A673 (cell line): ENCODE measurements at regions not wholly inside any gene's neighbourhood (a gene's known extent, or its start where the extent isn't known, plus 50 kb on each side); places are given as distances from the start of the nearest gene placed in this dataset.

Experiments used
- BruUV-seq: library from RNA; stranded (reverse); fragments of 400-500 nt; replicated peaks from 2 replicates; lab custom pipeline; 2021; lab: Mats Ljungman, UMichigan
- CTCF ChIA-PET: fragments of 300-600 bp; sonication (Branson Sonifier 250); formaldehyde crosslinking; loops from one replicate; lab custom pipeline; 2022; ENCODE audit warnings: antibody characterized with exemption; lab: Charles Lee
- POLR2A ChIA-PET: fragments of 300-600 bp; sonication (Branson Sonifier 250); formaldehyde crosslinking; loops from one replicate; lab custom pipeline; 2022; ENCODE audit warnings: antibody characterized with exemption; ENCODE audit not compliant: low non-redundant PET; lab: Charles Lee
- DNase-seq: peaks from one replicate; pipeline ENCODE4 v3.0.0-alpha.2; 2015; ENCODE audit warnings: low spot score
- H3K27ac ChIP-seq: fragments of 200-600 bp; sonication (generic); 2 replicates; pipeline ENCODE4 v1.5.1; 2016; ENCODE audit warnings: mixed run types, low read depth, mild to moderate bottlenecking, mixed read lengths, antibody characterized with exemption, low read length; ENCODE audit not compliant: poor library complexity, severe bottlenecking
- H3K27me3 ChIP-seq: fragments of 200-600 bp; sonication (generic); replicated peaks from 2 replicates; pipeline ENCODE4 v1.6.1; 2017; ENCODE audit warnings: mixed run types, low read depth, mild to moderate bottlenecking, mixed read lengths, antibody characterized with exemption, low read length; ENCODE audit not compliant: insufficient read depth, poor library complexity
- H3K36me3 ChIP-seq: fragments of 200-600 bp; sonication (generic); 2 replicates; pipeline ENCODE4 v1.6.1; 2016; ENCODE audit warnings: mixed run types, mild to moderate bottlenecking, mixed read lengths, antibody characterized with exemption, low read length; ENCODE audit not compliant: insufficient read depth, poor library complexity, severe bottlenecking
- H3K4me1 ChIP-seq: fragments of 200-600 bp; sonication (generic); 2 replicates; pipeline ENCODE4 v1.6.1; 2017; ENCODE audit warnings: mixed run types, mild to moderate bottlenecking, mixed read lengths, antibody characterized with exemption, low read length; ENCODE audit not compliant: insufficient read depth, poor library complexity, severe bottlenecking
- H3K4me3 ChIP-seq: fragments of 200-600 bp; sonication (generic); 2 replicates; pipeline ENCODE4 v1.5.1; 2016; ENCODE audit warnings: low read depth, mixed run types, mild to moderate bottlenecking, mixed read lengths, low read length; ENCODE audit not compliant: poor library complexity, severe bottlenecking
- H3K9me3 ChIP-seq: fragments of 200-600 bp; sonication (generic); 2 replicates; pipeline ENCODE4 v1.6.1; 2016; ENCODE audit warnings: mixed run types, low read depth, mild to moderate bottlenecking, mixed read lengths, antibody characterized with exemption, low read length; ENCODE audit not compliant: poor library complexity, severe bottlenecking
- CTCF ChIP-seq: fragments of 300-800, 200-600 bp; sonication (generic); conservative IDR thresholded peaks from 2 replicates; pipeline ENCODE4 v1.5.1; 2017; ENCODE audit warnings: low read depth, mild to moderate bottlenecking, antibody characterized with exemption, low read length, moderate library complexity, mixed read lengths
- EZH2 ChIP-seq: fragments of 200-600 bp; sonication (generic); IDR thresholded peaks from 2 replicates; pipeline ENCODE4 v1.6.1; 2017; ENCODE audit warnings: borderline replicate concordance, low read depth, mild to moderate bottlenecking, mixed read lengths, antibody characterized with exemption, low read length; ENCODE audit not compliant: poor library complexity, severe bottlenecking
- intact Hi-C: fragments of 100-400 bp; cut with micrococcal nuclease; formaldehyde crosslinking; loops from one replicate; pipeline ENCODE4 v1.10.0; 2022; ENCODE audit not compliant: unreplicated experiment

- intact Hi-C loops = no loop called here
- Histone ChIP-seq H3K36me3 (no peaks in the 10 kb centered on the region), H3K4me3 (no peak overlapping the region), H3K9me3 (no peaks in the 10 kb centered on the region), H3K27me3 (no peaks in the 10 kb centered on the region), H3K4me1 (no peaks in the 10 kb centered on the region), H3K27ac (no peak overlapping the region)
- TF ChIP-seq CTCF (no peak), EZH2 (no peak)
- BruUV-seq = no TSS peak
- ChIA-PET CTCF (no interaction called here), POLR2A (no interaction called here)
- DNase-seq = no peak
Observed at GRCh38 chr1:165080253-165080896, 276.1 kb downstream of the LMX1A start.

DNA sequence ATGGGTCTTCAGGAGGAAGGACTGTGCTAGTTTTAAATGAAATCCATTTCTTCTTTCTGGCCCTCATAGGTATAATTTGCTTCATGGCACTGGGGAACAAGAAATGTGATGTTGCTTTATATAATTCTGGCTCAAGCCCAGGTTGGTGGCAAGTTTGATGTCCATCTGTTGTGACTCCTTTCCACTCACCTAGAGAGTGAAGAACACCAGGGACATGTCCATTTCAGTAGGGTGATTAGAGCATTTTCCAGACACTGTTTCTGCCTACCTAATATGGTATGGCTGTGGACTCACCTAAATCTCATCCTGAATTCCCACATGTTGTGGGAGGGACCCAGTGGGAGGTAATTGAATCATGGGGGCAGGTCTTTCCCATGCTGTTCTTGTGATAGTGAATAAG lies 278.1 kb downstream of the LMX1A start:
- Histone ChIP-seq H3K27me3 (no peaks in the 10 kb centered on the region), H3K4me1 (no peaks in the 10 kb centered on the region), H3K9me3 (no peaks in the 10 kb centered on the region), H3K4me3 (no peak overlapping the region), H3K36me3 (no peaks in the 10 kb centered on the region), H3K27ac (no peak overlapping the region)
- BruUV-seq = no TSS peak
- POLR2A ChIA-PET = no interaction called here
- TF ChIP-seq CTCF (no peak), EZH2 (no peak)
- CTCF ChIA-PET = no interaction called here
- intact Hi-C loops = loop anchor here (10.0 kb wide), 1 partner anchor 294 kb away; no protein-coding TSS in a partner anchor
- DNase-seq = no peak

DNA sequence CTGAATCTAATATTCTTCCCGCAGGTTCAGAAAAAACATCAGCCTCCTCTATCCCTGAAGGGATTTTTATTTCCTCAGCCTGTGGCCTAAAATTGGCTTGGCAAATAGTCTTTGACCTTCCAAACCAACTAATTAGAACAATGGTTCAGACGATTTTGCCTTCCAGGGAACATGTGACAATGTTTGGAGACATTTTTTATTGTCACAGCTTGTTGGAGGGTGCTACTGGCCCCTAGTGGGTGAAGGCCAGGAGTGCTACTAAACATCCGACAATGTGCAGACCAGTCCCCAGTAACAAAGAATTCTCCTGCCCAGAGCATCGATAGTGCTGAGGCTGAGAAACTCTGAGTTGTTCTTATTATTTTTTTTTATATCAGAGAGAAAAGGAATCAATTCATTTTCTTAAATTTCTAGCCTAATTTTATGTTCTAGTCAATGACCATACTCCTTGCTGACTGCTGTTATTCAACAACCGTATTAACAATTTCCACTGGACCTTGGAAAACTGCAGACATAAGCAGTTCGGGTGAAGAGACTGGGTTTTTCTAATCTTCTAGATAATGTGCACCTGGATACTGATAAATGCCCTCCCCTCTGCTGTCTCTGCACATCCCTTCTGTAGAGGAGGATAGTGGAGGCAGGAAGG lies 280.7 kb downstream of the LMX1A start:
- H3K9me3 ChIP-seq = no peaks in the 10 kb centered on the region
- DNase-seq = peak; percentile 74
- CTCF ChIA-PET = interaction anchor here (0.7 to 0.9 kb wide), 2 partner anchors 165 to 1717 kb away, joined by 3 to 4 read pairs; no protein-coding TSS in a partner anchor
- no peaks in the 10 kb centered on the region for H3K4me1 ChIP-seq
- intact Hi-C loops = loop anchor here (10.0 kb wide), 1 partner anchor 291 kb away; no protein-coding TSS in a partner anchor
- no TSS peak for BruUV-seq
- H3K27ac ChIP-seq = no peak overlapping the region
- TF ChIP-seq CTCF (peak; percentile 76), EZH2 (no peak)
- H3K27me3 ChIP-seq = no peaks in the 10 kb centered on the region
- no peak overlapping the region for H3K4me3 ChIP-seq
- POLR2A ChIA-PET = no interaction called here
- no peaks in the 10 kb centered on the region for H3K36me3 ChIP-seq
